ENCODE measurements at regions not wholly inside any gene's neighbourhood (a gene's known extent, or its start where the extent isn't known, plus 50 kb on each side); places are given as distances from the start of the nearest gene placed in this dataset.

- TF ChIP-seq CTCF (tag by site-specific recombination; IDR thresholded peaks at IDR 0.05) (no peak), ZNF362 (tag by site-specific recombination; IDR thresholded peaks at IDR 0.05) (no peak), ZNF18 (tag by site-specific recombination; IDR thresholded peaks at IDR 0.05) (no peak), TRIM28 (IDR thresholded peaks at IDR 0.05; ENCODE audit: borderline replicate concordance, low read length) (no peak), ZNF10 (tag by site-specific recombination; IDR thresholded peaks at IDR 0.05) (no peak)
These were observed 261.4 kb upstream of the USP25 start for GRCh38 chr21:15468368-15468767.

Measured in HEK293 (cell line).